Suprapubic skin (tissue), 4 donors: ENCODE measurements at regions not wholly inside any gene's neighbourhood (a gene's known extent, or its start where the extent isn't known, plus 50 kb on each side); places are given as distances from the start of the nearest gene placed in this dataset.

Source experiments
- DNase-seq, 2 donors: peaks; one replicate each; pipeline ENCODE4 v3.0.0-alpha.2; 2019; ENCODE audit warnings: low spot score in 2 of 2
- H3K27ac ChIP-seq: fragments of 200-600 bp; sonication (generic); one replicate; pipeline ENCODE4 v1.5.1; 2019
- H3K27me3 ChIP-seq: fragments of 200-600 bp; sonication (generic); one replicate; pipeline ENCODE4 v1.5.1; 2019
- H3K36me3 ChIP-seq: fragments of 200-600 bp; sonication (generic); one replicate; pipeline ENCODE4 v1.5.1; 2019
- H3K4me1 ChIP-seq: fragments of 200-600 bp; sonication (generic); one replicate; pipeline ENCODE4 v1.5.1; 2019
- H3K4me3 ChIP-seq: fragments of 200-600 bp; sonication (generic); one replicate; pipeline ENCODE4 v1.5.1; 2019; ENCODE audit warnings: mild to moderate bottlenecking
- H3K9me3 ChIP-seq: fragments of 200-600 bp; sonication (generic); one replicate; pipeline ENCODE4 v1.5.1; 2019
- EP300 ChIP-seq: sonication (generic); formaldehyde crosslinking; IDR thresholded peaks from one replicate; pipeline ENCODE4 v1.6.1; 2017; ENCODE audit warnings: antibody characterized with exemption
- POLR2A ChIP-seq, 2 donors: fragments of 450-650 bp; IDR thresholded peaks; one replicate each; pipeline ENCODE4 v1.6.1; 2017; ENCODE audit warnings: antibody characterized with exemption in 2 of 2, mild to moderate bottlenecking in 2 of 2, moderate library complexity in 2 of 2
- POLR2AphosphoS5 ChIP-seq, 3 donors: sonication (generic); formaldehyde crosslinking; IDR thresholded peaks; one replicate each; pipeline ENCODE4 v1.6.1; 2017; ENCODE audit warnings: antibody characterized with exemption in 3 of 3
- WGBS: methylation state at CpG from one replicate; pipeline ENCODE4 v1.1.5; 2018; 5-methylcytosine and 5-hydroxymethylcytosine counted together
- TF ChIP-seq, protein P1 (sequence below), 2 donors: fragments of 200-600 bp in 1 of 2; fragments of 450-650 bp in 1 of 2; sonication (generic) in 1 of 2; IDR thresholded peaks; one replicate each; pipeline ENCODE4 v1.5.1; 2016 to 2019; ENCODE audit warnings: antibody characterized with exemption in 2 of 2, mild to moderate bottlenecking in 1 of 2, moderate library complexity in 1 of 2

DNA sequence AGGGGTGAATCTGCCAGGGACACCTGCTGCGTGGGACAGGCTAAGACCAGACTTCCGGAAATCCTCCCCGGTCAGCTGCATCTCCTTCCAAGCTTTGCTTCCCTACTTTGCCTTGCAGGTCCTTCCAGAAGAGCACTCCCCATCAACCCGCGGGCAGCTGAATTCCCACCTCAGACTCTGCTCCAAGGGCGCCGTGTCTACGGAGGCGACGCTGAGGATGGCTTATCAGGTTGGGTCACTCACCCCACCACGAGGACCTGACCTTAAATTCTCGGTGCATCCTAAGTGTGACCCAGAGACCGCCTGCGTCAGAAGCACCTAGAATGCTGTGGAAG is 78.9 kb upstream of the KMT2C start:
- TF ChIP-seq EP300: no peak
- Histone ChIP-seq H3K4me1 (no peaks in the 10 kb centered on the region), H3K4me3 (no peak overlapping the region), H3K9me3 (no peaks in the 10 kb centered on the region), H3K36me3 (no peaks in the 10 kb centered on the region), H3K27me3 (no peaks in the 10 kb centered on the region), H3K27ac (no peak overlapping the region)
- DNase-seq: no peak
- 90% methylated on average over 13 of the region's 14 CpGs for WGBS

DNA sequence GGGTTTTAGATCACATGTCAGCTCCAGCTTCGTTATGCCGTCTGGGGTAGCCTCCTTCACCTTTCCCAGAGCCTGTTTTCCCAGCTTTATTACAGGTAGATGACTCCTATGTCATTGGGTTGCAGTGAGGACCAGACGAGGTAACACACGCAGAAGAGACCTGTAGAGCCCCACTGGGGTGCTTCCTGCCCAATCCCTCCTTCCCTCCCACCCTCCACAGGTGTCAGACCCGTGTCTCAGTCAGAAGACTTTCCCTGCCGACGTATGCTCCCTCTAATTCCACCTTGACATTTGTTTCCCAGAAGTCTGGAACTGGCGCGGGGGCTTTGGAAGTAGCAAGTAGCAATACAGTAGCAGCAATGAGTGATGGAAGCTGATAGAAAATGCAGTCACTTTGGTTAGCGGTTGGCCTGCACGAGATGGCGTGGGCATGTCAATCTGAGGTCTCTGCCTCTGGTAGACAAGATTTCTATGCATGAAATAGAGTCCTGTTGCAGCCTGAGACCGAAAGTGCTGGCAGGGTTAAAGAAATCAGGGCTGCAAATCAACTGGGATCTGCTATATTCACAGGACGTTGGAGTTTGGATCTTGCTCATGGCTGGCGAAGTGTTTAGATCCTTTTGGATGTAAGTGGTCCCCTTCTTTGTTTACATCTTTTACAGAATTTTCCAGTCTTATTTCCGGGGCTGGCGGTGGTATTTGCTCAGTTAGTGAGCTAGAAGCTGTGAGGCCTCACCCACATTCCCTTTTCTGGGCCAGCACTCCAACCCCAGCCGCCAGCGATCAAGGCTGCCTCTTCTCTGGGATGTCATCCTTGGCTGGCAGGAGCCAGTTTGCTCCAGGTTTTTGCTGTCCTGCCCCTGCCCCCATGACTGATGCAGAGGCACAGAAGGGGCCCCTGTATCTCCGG is 78.3 kb upstream of the KMT2C start:
- 74% methylated on average over 20 of the region's 20 CpGs for WGBS
- Histone ChIP-seq H3K36me3 (no peaks in the 10 kb centered on the region), H3K9me3 (no peaks in the 10 kb centered on the region), H3K27me3 (no peaks in the 10 kb centered on the region), H3K27ac (no peak overlapping the region), H3K4me3 (no peak overlapping the region), H3K4me1 (no peaks in the 10 kb centered on the region)
- TF ChIP-seq POLR2AphosphoS5 (IDR thresholded peaks at IDR 0.05) (no peak), POLR2A (IDR thresholded peaks at IDR 0.05) (no peak), EP300 (no peak)
- TF ChIP-seq, protein P1, sequence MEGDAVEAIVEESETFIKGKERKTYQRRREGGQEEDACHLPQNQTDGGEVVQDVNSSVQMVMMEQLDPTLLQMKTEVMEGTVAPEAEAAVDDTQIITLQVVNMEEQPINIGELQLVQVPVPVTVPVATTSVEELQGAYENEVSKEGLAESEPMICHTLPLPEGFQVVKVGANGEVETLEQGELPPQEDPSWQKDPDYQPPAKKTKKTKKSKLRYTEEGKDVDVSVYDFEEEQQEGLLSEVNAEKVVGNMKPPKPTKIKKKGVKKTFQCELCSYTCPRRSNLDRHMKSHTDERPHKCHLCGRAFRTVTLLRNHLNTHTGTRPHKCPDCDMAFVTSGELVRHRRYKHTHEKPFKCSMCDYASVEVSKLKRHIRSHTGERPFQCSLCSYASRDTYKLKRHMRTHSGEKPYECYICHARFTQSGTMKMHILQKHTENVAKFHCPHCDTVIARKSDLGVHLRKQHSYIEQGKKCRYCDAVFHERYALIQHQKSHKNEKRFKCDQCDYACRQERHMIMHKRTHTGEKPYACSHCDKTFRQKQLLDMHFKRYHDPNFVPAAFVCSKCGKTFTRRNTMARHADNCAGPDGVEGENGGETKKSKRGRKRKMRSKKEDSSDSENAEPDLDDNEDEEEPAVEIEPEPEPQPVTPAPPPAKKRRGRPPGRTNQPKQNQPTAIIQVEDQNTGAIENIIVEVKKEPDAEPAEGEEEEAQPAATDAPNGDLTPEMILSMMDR (IDR thresholded peaks at IDR 0.05): no peak
- DNase-seq: no peak

DNA sequence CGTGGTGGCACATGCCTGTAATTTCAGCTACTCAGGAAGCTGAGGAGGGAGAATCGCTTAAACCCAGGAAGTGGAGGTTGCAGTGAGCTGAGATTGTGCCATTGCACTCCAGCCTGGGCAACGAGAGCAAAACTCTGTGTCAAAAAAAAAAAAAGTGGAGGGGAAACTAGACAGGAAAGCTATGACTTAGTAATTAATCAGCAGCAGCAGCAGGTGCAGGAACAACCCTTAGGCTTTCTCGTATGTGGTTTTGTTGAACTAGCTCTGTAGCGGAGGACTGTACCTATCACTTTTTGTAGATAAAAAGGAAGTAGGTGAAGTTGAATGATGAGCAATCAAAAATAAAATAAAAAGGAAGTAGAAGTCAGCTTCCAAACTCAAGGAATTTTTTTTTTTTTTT is 76.9 kb upstream of the KMT2C start:
- no peak for DNase-seq
- Histone ChIP-seq H3K36me3 (no peaks in the 10 kb centered on the region), H3K27ac (no peak overlapping the region), H3K4me1 (no peaks in the 10 kb centered on the region), H3K4me3 (no peak overlapping the region), H3K9me3 (no peaks in the 10 kb centered on the region), H3K27me3 (no peaks in the 10 kb centered on the region)
- WGBS: 45% methylated on average over 5 of the region's 5 CpGs
- no peak for TF ChIP-seq EP300
- TF ChIP-seq, protein P1 (IDR thresholded peaks at IDR 0.05): no peak
- no peak for TF ChIP-seq POLR2A (IDR thresholded peaks at IDR 0.05)
- TF ChIP-seq POLR2AphosphoS5 (IDR thresholded peaks at IDR 0.05): no peak

DNA sequence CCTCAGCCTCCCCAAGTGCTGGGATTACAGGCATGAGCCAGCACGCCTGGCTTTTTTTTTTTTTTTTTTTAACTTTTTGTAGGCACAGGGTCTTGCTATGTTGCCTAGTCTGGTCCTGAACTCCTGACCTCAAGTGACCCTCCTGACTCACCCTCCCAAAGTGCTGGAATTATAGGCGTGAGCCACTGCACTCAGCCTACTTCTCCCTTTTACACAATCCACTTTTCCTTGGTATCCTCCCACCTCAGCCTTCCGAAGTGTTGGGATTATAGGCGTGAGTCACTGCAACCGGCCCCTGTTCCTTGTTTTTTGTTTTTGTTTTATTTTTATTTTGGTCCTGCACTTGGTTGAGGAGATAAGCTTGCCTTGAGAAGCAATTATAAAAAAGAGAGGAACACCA is 75.9 kb upstream of the KMT2C start:
- DNase-seq: no peak
- WGBS: 66% methylated on average over 5 of the region's 5 CpGs
- Histone ChIP-seq H3K9me3 (no peaks in the 10 kb centered on the region), H3K27ac (no peak overlapping the region), H3K4me1 (no peaks in the 10 kb centered on the region), H3K27me3 (no peaks in the 10 kb centered on the region), H3K36me3 (no peaks in the 10 kb centered on the region), H3K4me3 (no peak overlapping the region)
- TF ChIP-seq EP300 (no peak), POLR2A (IDR thresholded peaks at IDR 0.05) (no peak), POLR2AphosphoS5 (IDR thresholded peaks at IDR 0.05) (no peak)
- TF ChIP-seq, protein P1 (IDR thresholded peaks at IDR 0.05): no peak

DNA sequence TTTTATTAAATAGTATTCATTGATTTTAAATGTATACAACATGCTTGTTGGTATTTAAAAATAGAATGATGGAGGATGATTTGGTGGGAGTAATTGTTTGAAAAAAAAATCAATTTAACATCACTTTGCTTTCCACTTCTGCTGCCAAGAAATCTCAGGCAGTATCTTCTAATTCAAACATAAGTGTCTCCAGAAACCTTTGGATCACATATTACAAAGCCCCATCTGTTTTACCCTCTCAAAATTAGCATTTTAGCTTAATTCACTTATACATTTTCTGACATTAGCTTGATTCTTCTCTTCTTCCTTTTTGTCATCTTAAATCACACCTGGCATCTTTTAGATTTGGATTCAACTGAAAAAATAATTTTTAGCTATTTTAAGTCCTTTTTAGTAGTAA is 72.9 kb upstream of the KMT2C start:
- H3K27me3 ChIP-seq: no peaks in the 10 kb centered on the region
- H3K36me3 ChIP-seq: no peaks in the 10 kb centered on the region
- H3K9me3 ChIP-seq: no peaks in the 10 kb centered on the region
- H3K4me1 ChIP-seq: peaks cover 4% of the 10 kb centered on the region
- H3K4me3 ChIP-seq: no peak overlapping the region
- TF ChIP-seq POLR2AphosphoS5 (IDR thresholded peaks at IDR 0.05) (no peak), POLR2A (IDR thresholded peaks at IDR 0.05) (no peak), EP300 (no peak)
- TF ChIP-seq, protein P1 (IDR thresholded peaks at IDR 0.05): no peak
- DNase-seq: no peak
- H3K27ac ChIP-seq: no peak overlapping the region
